Lung (tissue), 11 donors: ENCODE measurements at regions not wholly inside any gene's neighbourhood (a gene's known extent, or its start where the extent isn't known, plus 50 kb on each side); places are given as distances from the start of the nearest gene placed in this dataset.
"Not testable (repeated sequence)": the region's sequence is repeated elsewhere in the genome, so short reads cannot be mapped to it uniquely, and the experiment has no call there.

Experiments
- ATAC-seq: fragments of 200-7000 bp; cut with Tn5 transposase; one replicate; pipeline ENCODE4 v1.9.1; 2020; ENCODE audit warnings: moderate number of reproducible peaks; ENCODE audit not compliant: insufficient read depth, low FRiP score
- DNase-seq, 3 donors: peaks; one replicate each; pipeline ENCODE4 v3.0.0-alpha.2; 2013 to 2017
- H3K27ac ChIP-seq, 2 donors: one replicate each; pipeline ENCODE4 v1.5.1; 2013; ENCODE audit warnings: mild to moderate bottlenecking in 2 of 2, moderate library complexity in 2 of 2, control low read depth in 1 of 2, inconsistent platforms in 1 of 2, low read depth in 1 of 2, low read length in 1 of 2
- H3K27me3 ChIP-seq, 3 donors: one replicate each; pipeline ENCODE4 v1.5.1; 2013; ENCODE audit warnings: low read length in 2 of 3; ENCODE audit not compliant: control insufficient read depth in 3 of 3, insufficient read depth in 3 of 3
- H3K36me3 ChIP-seq, 4 donors: one replicate each; pipeline ENCODE4 v1.5.1; 2013; ENCODE audit warnings: low read length in 4 of 4, mild to moderate bottlenecking in 1 of 4, moderate library complexity in 1 of 4; ENCODE audit not compliant: control insufficient read depth in 4 of 4, insufficient read depth in 4 of 4
- H3K4me1 ChIP-seq, 5 donors: one replicate each; pipeline ENCODE4 v1.5.1; 2013; ENCODE audit warnings: low read length in 5 of 5, mild to moderate bottlenecking in 2 of 5, moderate library complexity in 1 of 5; ENCODE audit not compliant: control insufficient read depth in 5 of 5, insufficient read depth in 5 of 5
- H3K4me3 ChIP-seq: one replicate; pipeline ENCODE4 v1.5.1; 2013; ENCODE audit warnings: mild to moderate bottlenecking, control low read depth, moderate library complexity
- H3K9ac ChIP-seq, 2 donors: one replicate each; pipeline ENCODE4 v1.5.1; 2013; ENCODE audit warnings: low read length in 2 of 2, control low read depth in 1 of 2; ENCODE audit not compliant: insufficient read depth in 1 of 2
- H3K9me3 ChIP-seq, 4 donors: one replicate each; pipeline ENCODE4 v1.5.1; 2013; ENCODE audit warnings: low read length in 3 of 4, mild to moderate bottlenecking in 1 of 4, moderate library complexity in 1 of 4; ENCODE audit not compliant: control insufficient read depth in 4 of 4, insufficient read depth in 3 of 4
- CTCF ChIP-seq: IDR thresholded peaks from 2 replicates; pipeline ENCODE4 v1.5.1; 2012; ENCODE audit warnings: mild to moderate bottlenecking; ENCODE audit errors: control extremely low read depth, extremely low read depth
- WGBS, 2 donors: extraction: QIAGEN DNeasy Blood & Tissue Kit; methylation state at CpG; one replicate each; pipeline ENCODE4 v1.1.7; 2013; 5-methylcytosine and 5-hydroxymethylcytosine counted together
- donor health status: control.
- donor health status: control.
- donor health status: Bipolar disorder and iron deficiency.
- donor health status: healthy.
- donor health status: DM: yes; HTN: yes; CAD: no.

GRCh38 chr1:234780112-234780511 is 170.1 kb upstream of the IRF2BP2 start:
- Histone ChIP-seq H3K27ac (no peak overlapping the region), H3K9ac (no peak overlapping the region), H3K27me3 (peaks cover 0 to 18% (median 4%) of the 10 kb centered on the region in 3 donors), H3K9me3 (no peaks in the 10 kb centered on the region), H3K4me3 (no peak overlapping the region), H3K4me1 (peaks cover 0 to 3% (median 0%) of the 10 kb centered on the region in 5 donors), H3K36me3 (no peaks in the 10 kb centered on the region)
- no peak for ATAC-seq
- WGBS, 2 donors: 87 to 91% methylated on average over 3 of the region's 3 CpGs
- no peak for DNase-seq
- no peak for TF ChIP-seq CTCF

GRCh38 chr1:234779600-234779999 is 169.6 kb upstream of the IRF2BP2 start:
- not testable (repeated sequence) for H3K27ac ChIP-seq, H3K9ac ChIP-seq, H3K4me1 ChIP-seq, H3K9me3 ChIP-seq, H3K36me3 ChIP-seq, H3K4me3 ChIP-seq, ATAC-seq
- WGBS, 2 donors: 92 to 94% methylated on average over 5 of the region's 5 CpGs
- DNase-seq: peak in 1 of 3 donors; percentile 0
- peaks cover 0 to 18% (median 4%) of the 10 kb centered on the region in 3 donors for H3K27me3 ChIP-seq

GRCh38 chr1:234779160-234779538 is 169.2 kb upstream of the IRF2BP2 start:
- 77 to 82% methylated on average over 7 of the region's 7 CpGs for WGBS, 2 donors
- Histone ChIP-seq H3K9me3 (no peaks in the 10 kb centered on the region), H3K4me1 (peaks cover 0 to 3% (median 0%) of the 10 kb centered on the region in 5 donors), H3K36me3 (no peaks in the 10 kb centered on the region), H3K9ac (no peak overlapping the region), H3K27me3 (peaks cover 0 to 18% (median 4%) of the 10 kb centered on the region in 3 donors), H3K4me3 (no peak overlapping the region), H3K27ac (no peak overlapping the region)
- DNase-seq: no peak
- no peak for ATAC-seq
- TF ChIP-seq CTCF: no peak

- Histone ChIP-seq H3K27ac (peak overlapping the region in 1 of 2 donors; percentile 9), H3K27me3 (peaks cover 0 to 18% (median 4%) of the 10 kb centered on the region in 3 donors), H3K4me1 (peaks cover 0 to 3% (median 0%) of the 10 kb centered on the region in 5 donors), H3K9me3 (no peaks in the 10 kb centered on the region), H3K9ac (no peak overlapping the region), H3K4me3 (no peak overlapping the region), H3K36me3 (no peaks in the 10 kb centered on the region)
- 53 to 66% methylated on average over 22 of the region's 22 CpGs for WGBS, 2 donors
- DNase-seq (no peak), ATAC-seq (no peak)
- TF ChIP-seq CTCF: no peak
These were observed 168.5 kb upstream of the IRF2BP2 start for GRCh38 chr1:234778221-234779159.
